ENCODE measurements at regions not wholly inside any gene's neighbourhood (a gene's known extent, or its start where the extent isn't known, plus 50 kb on each side); places are given as distances from the start of the nearest gene placed in this dataset.
A peak's percentile ranks its signal among the peaks of the same experiment; 100 is the strongest.

- TF ChIP-seq SRF (IDR thresholded peaks at IDR 0.05; ENCODE audit: low read depth) (no peak), CEBPB (IDR thresholded peaks at IDR 0.05; ENCODE audit: low read depth) (no peak), JUND (IDR thresholded peaks at IDR 0.05) (no peak), CBX3 (IDR thresholded peaks at IDR 0.05; ENCODE audit: low read depth) (no peak), YY1 (IDR thresholded peaks at IDR 0.05; ENCODE audit: extremely low read depth, insufficient replicate concordance, low read depth, low read length) (no peak)
Observed at GRCh38 chr4:104166749-104167148, 327.9 kb downstream of the CXXC4 start (continued).

- peak overlapping the region; percentile 84 for H2AFZ ChIP-seq (ENCODE audit: low read depth, low read length, poor library complexity, severe bottlenecking)
- H3K4me1 ChIP-seq (ENCODE audit: control insufficient read depth in 1 of 2, insufficient read depth in 2 of 2, low read length in 2 of 2): no peaks in the 10 kb centered on the region
- no peaks in the 10 kb centered on the region for H3K36me3 ChIP-seq (ENCODE audit: control insufficient read depth in 1 of 2, insufficient read depth in 2 of 2, low read length in 2 of 2)
- no peaks in the 10 kb centered on the region for H3K27me3 ChIP-seq (ENCODE audit: insufficient read depth, low read length)
- TF ChIP-seq YY1 (IDR thresholded peaks at IDR 0.05; ENCODE audit: extremely low read depth, insufficient replicate concordance, low read depth, low read length) (no peak), ATF3 (IDR thresholded peaks at IDR 0.05) (no peak), REST (IDR thresholded peaks at IDR 0.05; ENCODE audit: low read depth) (no peak), EZH2 (IDR thresholded peaks at IDR 0.05) (no peak), ELF1 (IDR thresholded peaks at IDR 0.05; ENCODE audit: borderline replicate concordance, low read depth) (no peak)
- H3K9me3 ChIP-seq (ENCODE audit: control insufficient read depth in 1 of 2, insufficient read depth in 1 of 2, low read depth in 1 of 2, low read length in 2 of 2): no peaks in the 10 kb centered on the region
- no peak overlapping the region for H3K4me3 ChIP-seq (replicated peaks in 1 of 2; ENCODE audit: low read depth in 1 of 2, low read length in 2 of 2)
- intact Hi-C loops (cut with micrococcal nuclease): no loop called here
- POLR2A ChIA-PET: no interaction called here
- H3K9me2 ChIP-seq (ENCODE audit: insufficient read depth): 0 out of 2 replicates have a peak, but pooled peaks cover 3% of the 10 kb centered on the region
- DNase-seq (ENCODE audit: low read depth, low spot score): no peak
- no TSS peak for BruUV-seq (replicated peaks)
- ATAC-seq: no peak
- H3K9ac ChIP-seq (ENCODE audit: low read length): no peak overlapping the region
- no peak overlapping the region for H3K4me2 ChIP-seq (ENCODE audit: low read length)
- H4K20me1 ChIP-seq (ENCODE audit: insufficient read depth): no peaks in the 10 kb centered on the region
- CTCF ChIA-PET: no interaction called here
- RAD21 ChIA-PET (ENCODE audit: low non-redundant PET in 1 of 2, low total read pairs in 2 of 2, uncharacterized antibody in 2 of 2, unreplicated experiment in 2 of 2): no interaction called here
- no peaks in the 10 kb centered on the region for H3K79me2 ChIP-seq (ENCODE audit: insufficient read depth, low read length)
- H3K27ac ChIP-seq (ENCODE audit: low read depth, low read length): no peak overlapping the region
Observed at GRCh38 chr4:104163820-104164219, 330.9 kb downstream of the CXXC4 start.
